H1 (cell line): ENCODE measurements at regions not wholly inside any gene's neighbourhood (a gene's known extent, or its start where the extent isn't known, plus 50 kb on each side); places are given as distances from the start of the nearest gene placed in this dataset.

Experiments
- CTCF ChIA-PET: fragments of 300-600 bp; sonication (Branson Sonifier 250); formaldehyde crosslinking; loops from one replicate; lab custom pipeline; 2021; ENCODE audit not compliant: partially characterized antibody; lab: Charles Lee
- POLR2A ChIA-PET: fragments of 300-600 bp; sonication (Branson Sonifier 250); formaldehyde crosslinking; loops from one replicate; lab custom pipeline; 2021; ENCODE audit warnings: inconsistent platforms; ENCODE audit not compliant: partially characterized antibody; lab: Charles Lee
- DNase-seq, 2 experiments: peaks; one replicate each; pipeline versions ENCODE4 v3.0.0 to v3.0.0-alpha.2; 2010 to 2022; ENCODE audit warnings: low spot score in 2 of 2, low read depth in 1 of 2, mixed read lengths in 1 of 2
- FAIRE-seq: peaks from 2 replicates; lab custom pipeline; 2011; peaks lifted over from hg19 to GRCh38; lab: Jason Lieb, UNC
- H2AFZ ChIP-seq: 2 replicates; pipeline ENCODE4 v1.8.1; 2012; ENCODE audit warnings: low read length, inconsistent platforms
- H2AK5ac ChIP-seq: 2 replicates; pipeline ENCODE4 v1.6.1; 2013; ENCODE audit warnings: low read depth, low read length
- H2BK120ac ChIP-seq: replicated peaks from 2 replicates; pipeline ENCODE3; 2013; ENCODE audit warnings: low read depth, low read length, inconsistent platforms
- H2BK12ac ChIP-seq: 2 replicates; pipeline ENCODE4 v1.6.1; 2013; ENCODE audit warnings: low read depth, low read length
- H2BK15ac ChIP-seq: 2 replicates; pipeline ENCODE4 v1.6.1; 2013; ENCODE audit warnings: low read length
- H2BK20ac ChIP-seq: 2 replicates; pipeline ENCODE4 v1.6.1; 2013; ENCODE audit warnings: low read length
- H2BK5ac ChIP-seq: 2 replicates; pipeline ENCODE4 v1.6.1; 2013; ENCODE audit warnings: low read depth, low read length
- H3K14ac ChIP-seq: 2 replicates; pipeline ENCODE4 v1.6.1; 2013; ENCODE audit warnings: inconsistent platforms; ENCODE audit not compliant: insufficient read length
- H3K18ac ChIP-seq: 2 replicates; pipeline ENCODE4 v1.6.1; 2013; ENCODE audit warnings: low read length; ENCODE audit errors: extremely low read depth
- H3K23ac ChIP-seq: 2 replicates; pipeline ENCODE4 v1.6.1; 2013; ENCODE audit warnings: inconsistent platforms; ENCODE audit not compliant: insufficient read length
- H3K23me2 ChIP-seq: 2 replicates; pipeline ENCODE4 v1.6.1; 2013; ENCODE audit warnings: low read depth, low read length
- H3K27ac ChIP-seq: 2 replicates; pipeline ENCODE4 v1.6.1; 2011; ENCODE audit warnings: low read depth, low read length, inconsistent platforms
- H3K27me3 ChIP-seq, 4 experiments: replicated peaks in 1 of 4; 1 replicate in 1 of 4; 2 replicates in 3 of 4; pipeline versions ENCODE4 v1.6.1 to v1.8.1; 2011 to 2013; ENCODE audit warnings: low read length in 3 of 4, mild to moderate bottlenecking in 3 of 4, inconsistent platforms in 2 of 4, mixed read lengths in 2 of 4, moderate library complexity in 1 of 4; ENCODE audit not compliant: control insufficient read depth in 3 of 4, insufficient read depth in 3 of 4; ENCODE audit errors: extremely low read depth in 1 of 4
- H3K36me3 ChIP-seq, 4 experiments: 2 replicates each; pipeline versions ENCODE4 v1.6.1 to v1.8.1; 2011 to 2013; ENCODE audit warnings: mild to moderate bottlenecking in 4 of 4, low read length in 3 of 4, moderate library complexity in 2 of 4, control low read depth in 1 of 4, inconsistent platforms in 1 of 4; ENCODE audit not compliant: insufficient read depth in 4 of 4, control insufficient read depth in 2 of 4
- H3K4ac ChIP-seq: replicated peaks from 2 replicates; pipeline ENCODE3; 2013; ENCODE audit warnings: low read length, low read depth, mixed read lengths, inconsistent platforms; ENCODE audit not compliant: insufficient read length
- H3K4me1 ChIP-seq, 4 experiments: replicated peaks in 1 of 4; 1 replicate in 1 of 4; 2 replicates in 3 of 4; pipeline versions ENCODE4 v1.6.1 to v1.8.1; 2011 to 2013; ENCODE audit warnings: low read length in 3 of 4, inconsistent platforms in 2 of 4, mixed read lengths in 1 of 4; ENCODE audit not compliant: insufficient read depth in 4 of 4, control insufficient read depth in 3 of 4
- H3K4me2 ChIP-seq, 2 experiments: 2 replicates each; pipeline versions ENCODE4 v1.6.1 to v1.8.1; 2011 to 2013; ENCODE audit warnings: low read depth in 2 of 2, low read length in 2 of 2, control low read depth in 1 of 2, inconsistent platforms in 1 of 2, mild to moderate bottlenecking in 1 of 2; ENCODE audit not compliant: insufficient read depth in 1 of 2
- H3K4me3 ChIP-seq, 4 experiments: fragments of 200-600, 300-600 bp in 1 of 4; sonication (generic), shearing (Covaris generic), sonication (Bioruptor Twin) in 1 of 4; 2 replicates each; pipeline versions ENCODE4 v1.5.1 to v1.8.1; 2011 to 2016; ENCODE audit warnings: low read length in 4 of 4, low read depth in 3 of 4, control low read depth in 2 of 4, inconsistent platforms in 2 of 4, mild to moderate bottlenecking in 2 of 4, mixed read lengths in 1 of 4, moderate library complexity in 1 of 4; ENCODE audit not compliant: insufficient read depth in 2 of 4; ENCODE audit errors: extremely low read depth in 1 of 4
- H3K56ac ChIP-seq: replicated peaks from 2 replicates; pipeline ENCODE3; 2013; ENCODE audit warnings: low read depth, mild to moderate bottlenecking, mixed read lengths, low read length, inconsistent platforms; ENCODE audit not compliant: insufficient read length
- H3K79me1 ChIP-seq: 2 replicates; pipeline ENCODE4 v1.6.1; 2013; ENCODE audit warnings: low read depth, low read length, control low read depth
- H3K79me2 ChIP-seq, 2 experiments: 2 replicates each; pipeline versions ENCODE4 v1.6.1 to v1.8.1; 2012 to 2013; ENCODE audit warnings: low read length in 2 of 2, mild to moderate bottlenecking in 2 of 2, inconsistent platforms in 1 of 2; ENCODE audit not compliant: insufficient read depth in 2 of 2, control insufficient read depth in 1 of 2
- H3K9ac ChIP-seq, 4 experiments: replicated peaks in 1 of 4; 1 replicate in 1 of 4; 2 replicates in 3 of 4; pipeline versions ENCODE4 v1.6.1 to v1.8.1; 2011 to 2013; ENCODE audit warnings: low read depth in 3 of 4, low read length in 3 of 4, control low read depth in 2 of 4, mild to moderate bottlenecking in 2 of 4, moderate library complexity in 2 of 4, inconsistent platforms in 1 of 4; ENCODE audit errors: extremely low read depth in 1 of 4
- H3K9me3 ChIP-seq, 2 experiments: 2 replicates each; pipeline versions ENCODE4 v1.6.1 to v1.8.1; 2012 to 2013; ENCODE audit warnings: mild to moderate bottlenecking in 2 of 2, moderate library complexity in 2 of 2, control low read depth in 1 of 2, inconsistent platforms in 1 of 2, low read depth in 1 of 2, low read length in 1 of 2, mixed read lengths in 1 of 2; ENCODE audit not compliant: insufficient read depth in 2 of 2
- H4K20me1 ChIP-seq, 2 experiments: replicated peaks in 1 of 2; 2 replicates each; pipeline versions ENCODE3 to v1.8.1; 2011 to 2013; ENCODE audit warnings: inconsistent platforms in 2 of 2, low read length in 2 of 2, mild to moderate bottlenecking in 1 of 2; ENCODE audit not compliant: insufficient read depth in 2 of 2, control insufficient read depth in 1 of 2
- H4K5ac ChIP-seq: 2 replicates; pipeline ENCODE4 v1.6.1; 2013; ENCODE audit warnings: low read length, low read depth, mixed read lengths, inconsistent platforms; ENCODE audit not compliant: insufficient read length
- H4K8ac ChIP-seq: 2 replicates; pipeline ENCODE4 v1.8.0; 2013; ENCODE audit warnings: mild to moderate bottlenecking, moderate library complexity, low read length, inconsistent platforms; ENCODE audit not compliant: insufficient read depth; ENCODE audit errors: extremely low read depth
- H4K91ac ChIP-seq: replicated peaks from 2 replicates; pipeline ENCODE3; 2013; ENCODE audit warnings: low read length, mixed read lengths, inconsistent platforms; ENCODE audit not compliant: insufficient read length
- CHD1 ChIP-seq: IDR thresholded peaks from 2 replicates; pipeline ENCODE4 v1.6.1; 2012; ENCODE audit warnings: low read depth, low read length, improper control_type of control experiment
- JUN ChIP-seq: IDR thresholded peaks from 2 replicates; pipeline ENCODE4 v1.6.1; 2011; ENCODE audit warnings: low read depth, mild to moderate bottlenecking, improper control_type of control experiment, low read length
- POLR2A ChIP-seq, 2 experiments: IDR thresholded peaks; 1 replicate in 1 of 2; 2 replicates in 1 of 2; pipeline ENCODE4 v1.6.1; 2011; ENCODE audit warnings: low read depth in 2 of 2, low read length in 2 of 2, mild to moderate bottlenecking in 2 of 2; ENCODE audit errors: control extremely low read depth in 1 of 2
- YY1 ChIP-seq: IDR thresholded peaks from 2 replicates; pipeline ENCODE4 v1.6.1; 2011; ENCODE audit warnings: low read depth, mild to moderate bottlenecking, low read length
- WGBS, 2 experiments: shearing (Covaris generic) in 1 of 2; methylation state at CpG; one replicate each; pipeline versions ENCODE4 v1.1.6 to v1.1.7; 2013 to 2015; ENCODE audit warnings: low lambda C conversion rate in 2 of 2, mixed read lengths in 2 of 2, inconsistent platforms in 1 of 2, low coverage in 1 of 2, missing lambda C conversion rate in 1 of 2; ENCODE audit not compliant: insufficient replicate concordance in 2 of 2, insufficient coverage in 1 of 2, insufficient read length in 1 of 2; ENCODE audit errors: extremely low coverage in 1 of 2, missing lambda C conversion rate in 1 of 2; 5-methylcytosine and 5-hydroxymethylcytosine counted together

- Histone ChIP-seq H2AFZ (no peak overlapping the region), H3K4ac (no peak overlapping the region), H3K27ac (no peak overlapping the region), H3K4me2 (no peak overlapping the region), H2BK5ac (no peak overlapping the region), H3K9me3 (no peaks in the 10 kb centered on the region), H4K20me1 (no peaks in the 10 kb centered on the region), H4K91ac (no peak overlapping the region), H3K23me2 (no peaks in the 10 kb centered on the region), H2AK5ac (no peak overlapping the region), H3K27me3 (no peaks in the 10 kb centered on the region), H2BK20ac (no peak overlapping the region), H3K18ac (no peak overlapping the region)
- no peak for FAIRE-seq
- 85% methylated on average over 4 of the region's 4 CpGs; no CpG with 5 or more reads in 1 of the 2 experiments for WGBS, 2 experiments
- POLR2A ChIA-PET = no interaction called here
- TF ChIP-seq CHD1 = no peak
- no peak for TF ChIP-seq YY1
- TF ChIP-seq POLR2A (IDR thresholded peaks at IDR 0.05; ENCODE audit: control extremely low read depth in 1 of 2, low read depth in 2 of 2, low read length in 2 of 2) = no peak
- no peak for TF ChIP-seq JUN
- TF ChIP-seq, all 59 proteins: peak for 0
- no peak overlapping the region for H3K23ac ChIP-seq
- DNase-seq = no peak
- H3K4me3 ChIP-seq = no peak overlapping the region
- no peaks in the 10 kb centered on the region for H3K36me3 ChIP-seq
- no peak overlapping the region for H2BK15ac ChIP-seq
- H3K56ac ChIP-seq = no peak overlapping the region
- H4K5ac ChIP-seq = no peak overlapping the region
- H4K8ac ChIP-seq = no peak overlapping the region
- no peaks in the 10 kb centered on the region for H3K79me1 ChIP-seq
- CTCF ChIA-PET = interaction anchor here (1.9 kb wide), 1 partner anchor 45 kb away, joined by 6 read pairs; no protein-coding TSS in a partner anchor
- no peak overlapping the region for H3K9ac ChIP-seq
- H2BK12ac ChIP-seq = no peak overlapping the region
- no peaks in the 10 kb centered on the region for H3K79me2 ChIP-seq
- H3K14ac ChIP-seq = no peak overlapping the region
- H3K4me1 ChIP-seq = no peaks in the 10 kb centered on the region
- H2BK120ac ChIP-seq = no peak overlapping the region
Observed at GRCh38 chr12:38589306-38589632, 272.7 kb downstream of the ALG10B start.
